ENCODE measurements at regions not wholly inside any gene's neighbourhood (a gene's known extent, or its start where the extent isn't known, plus 50 kb on each side); places are given as distances from the start of the nearest gene placed in this dataset.

DNA sequence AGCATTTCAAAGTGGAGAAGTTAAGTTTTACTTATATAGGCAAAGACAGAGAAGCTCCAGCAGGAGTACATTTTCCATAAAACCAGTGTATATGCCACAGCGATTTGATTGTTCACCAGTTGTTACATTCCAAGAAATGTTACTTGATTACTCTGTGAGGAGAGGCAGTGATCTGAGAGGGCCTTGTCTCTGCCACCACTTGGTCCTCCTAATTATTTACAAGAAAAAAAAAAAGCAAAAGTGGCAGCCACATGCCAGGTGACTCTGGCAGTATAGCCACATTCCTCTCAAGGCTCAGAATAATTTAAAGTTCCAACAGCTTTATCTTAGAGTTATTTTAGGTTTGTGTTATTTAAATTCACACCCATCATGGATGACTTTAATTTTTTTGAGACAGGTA, 1077.8 kb downstream of the ZPLD1 start:
- TF ChIP-seq CTCF (IDR thresholded peaks at IDR 0.05; ENCODE audit: poor library complexity) (no peak), EZH2 (IDR thresholded peaks at IDR 0.05; ENCODE audit: borderline replicate concordance) (no peak), EZH2phosphoT487 (IDR thresholded peaks at IDR 0.05; ENCODE audit: low read depth, severe bottlenecking, unreplicated experiment) (no peak)
